ENCODE measurements at regions not wholly inside any gene's neighbourhood (a gene's known extent, or its start where the extent isn't known, plus 50 kb on each side); places are given as distances from the start of the nearest gene placed in this dataset.
"Not testable (repeated sequence)": the region's sequence is repeated elsewhere in the genome, so short reads cannot be mapped to it uniquely, and the experiment has no call there.

DNA sequence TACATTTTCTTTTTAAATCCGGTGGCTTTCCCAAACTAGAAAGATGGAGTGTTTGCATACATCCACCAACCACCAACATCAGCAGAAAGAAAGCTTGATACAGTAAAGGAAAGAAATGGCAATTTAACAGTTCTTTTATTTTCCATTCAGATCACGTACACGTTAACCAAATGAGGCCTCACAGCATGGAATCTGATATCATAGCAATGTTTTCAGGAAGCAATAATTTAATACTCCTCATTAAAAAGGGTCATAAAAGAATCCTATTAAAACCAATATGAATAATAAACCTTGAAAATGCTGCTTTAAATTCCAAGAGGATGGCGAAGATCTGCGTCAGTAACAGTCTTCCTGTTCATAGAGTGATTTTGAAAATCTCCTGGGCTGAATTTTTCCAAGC lies 1562.1 kb downstream of the KHDRBS2 start:
- ATAC-seq; BruUV-seq (replicated peaks); H3K9me3 ChIP-seq (ENCODE audit: control insufficient read depth, insufficient read depth, low read depth, low read length); H3K27ac ChIP-seq (ENCODE audit: low read length); DNase-seq (ENCODE audit: low read depth, low spot score); H3K27me3 ChIP-seq (ENCODE audit: control insufficient read depth, insufficient read depth, low read length); intact Hi-C loops (cut with micrococcal nuclease; ENCODE audit: unreplicated experiment); H3K4me1 ChIP-seq (ENCODE audit: control insufficient read depth, insufficient read depth, low read length); H3K36me3 ChIP-seq (ENCODE audit: control insufficient read depth, insufficient read depth, low read length); POLR2A ChIA-PET; CTCF ChIA-PET; in situ Hi-C loops (cut with HindIII; ENCODE audit: low pct_unique_long_range_greater_than_20kb, low sequenced_read_pairs); H3K4me3 ChIP-seq (ENCODE audit: low read depth in 2 of 2, low read length in 2 of 2): not testable (repeated sequence)

DNA sequence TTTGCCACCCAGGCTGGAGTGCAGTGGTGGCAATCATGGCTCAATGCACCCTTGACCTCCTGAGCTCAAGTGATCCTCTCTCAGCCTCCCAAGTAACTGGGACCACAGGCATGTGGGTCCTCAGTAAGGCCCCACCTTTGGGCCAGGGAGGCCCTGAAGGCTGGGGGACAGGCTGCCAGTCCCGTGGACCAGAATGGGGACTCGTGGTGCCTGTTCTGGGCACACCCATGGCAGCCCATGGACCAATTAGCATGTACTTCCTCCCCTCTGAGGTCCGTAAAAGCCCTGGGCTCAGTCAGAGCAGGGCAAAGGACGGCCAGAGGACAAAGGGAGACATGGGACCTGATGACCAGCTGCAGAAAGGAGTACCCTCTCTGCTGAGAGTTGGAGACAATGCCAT lies 1590.8 kb downstream of the KHDRBS2 start:
- POLR2A ChIA-PET: no interaction called here
- in situ Hi-C loops (cut with HindIII; ENCODE audit: low pct_unique_long_range_greater_than_20kb, low sequenced_read_pairs) (no loop called here), intact Hi-C loops (cut with micrococcal nuclease; ENCODE audit: unreplicated experiment) (no loop called here)
- Histone ChIP-seq H3K27ac (ENCODE audit: low read length) (no peak overlapping the region), H3K27me3 (ENCODE audit: control insufficient read depth, insufficient read depth, low read length) (no peaks in the 10 kb centered on the region), H3K36me3 (ENCODE audit: control insufficient read depth, insufficient read depth, low read length) (no peaks in the 10 kb centered on the region), H3K4me3 (ENCODE audit: low read depth in 2 of 2, low read length in 2 of 2) (no peak overlapping the region), H3K9me3 (ENCODE audit: control insufficient read depth, insufficient read depth, low read depth, low read length) (peaks cover 11% of the 10 kb centered on the region), H3K4me1 (ENCODE audit: control insufficient read depth, insufficient read depth, low read length) (no peaks in the 10 kb centered on the region)
- no peak for TF ChIP-seq POLR2AphosphoS5 (IDR thresholded peaks at IDR 0.05; ENCODE audit: low read depth, low read length)
- TF ChIP-seq CTCF (IDR thresholded peaks at IDR 0.05): no peak
- no peak for TF ChIP-seq SIN3A (IDR thresholded peaks at IDR 0.05; ENCODE audit: borderline replicate concordance, insufficient read depth, low read depth, low read length)
- TF ChIP-seq, protein P1, sequence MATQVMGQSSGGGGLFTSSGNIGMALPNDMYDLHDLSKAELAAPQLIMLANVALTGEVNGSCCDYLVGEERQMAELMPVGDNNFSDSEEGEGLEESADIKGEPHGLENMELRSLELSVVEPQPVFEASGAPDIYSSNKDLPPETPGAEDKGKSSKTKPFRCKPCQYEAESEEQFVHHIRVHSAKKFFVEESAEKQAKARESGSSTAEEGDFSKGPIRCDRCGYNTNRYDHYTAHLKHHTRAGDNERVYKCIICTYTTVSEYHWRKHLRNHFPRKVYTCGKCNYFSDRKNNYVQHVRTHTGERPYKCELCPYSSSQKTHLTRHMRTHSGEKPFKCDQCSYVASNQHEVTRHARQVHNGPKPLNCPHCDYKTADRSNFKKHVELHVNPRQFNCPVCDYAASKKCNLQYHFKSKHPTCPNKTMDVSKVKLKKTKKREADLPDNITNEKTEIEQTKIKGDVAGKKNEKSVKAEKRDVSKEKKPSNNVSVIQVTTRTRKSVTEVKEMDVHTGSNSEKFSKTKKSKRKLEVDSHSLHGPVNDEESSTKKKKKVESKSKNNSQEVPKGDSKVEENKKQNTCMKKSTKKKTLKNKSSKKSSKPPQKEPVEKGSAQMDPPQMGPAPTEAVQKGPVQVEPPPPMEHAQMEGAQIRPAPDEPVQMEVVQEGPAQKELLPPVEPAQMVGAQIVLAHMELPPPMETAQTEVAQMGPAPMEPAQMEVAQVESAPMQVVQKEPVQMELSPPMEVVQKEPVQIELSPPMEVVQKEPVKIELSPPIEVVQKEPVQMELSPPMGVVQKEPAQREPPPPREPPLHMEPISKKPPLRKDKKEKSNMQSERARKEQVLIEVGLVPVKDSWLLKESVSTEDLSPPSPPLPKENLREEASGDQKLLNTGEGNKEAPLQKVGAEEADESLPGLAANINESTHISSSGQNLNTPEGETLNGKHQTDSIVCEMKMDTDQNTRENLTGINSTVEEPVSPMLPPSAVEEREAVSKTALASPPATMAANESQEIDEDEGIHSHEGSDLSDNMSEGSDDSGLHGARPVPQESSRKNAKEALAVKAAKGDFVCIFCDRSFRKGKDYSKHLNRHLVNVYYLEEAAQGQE (IDR thresholded peaks at IDR 0.05; ENCODE audit: insufficient read depth in 1 of 2, low read depth in 2 of 2, low read length in 1 of 2): no peak
- TF ChIP-seq TCF7L2 (IDR thresholded peaks at IDR 0.05; ENCODE audit: low read depth, low read length): no peak
- DNase-seq (ENCODE audit: low read depth, low spot score) (no peak), ATAC-seq (no peak)
- BruUV-seq (replicated peaks): no TSS peak
- CTCF ChIA-PET: no interaction called here

DNA sequence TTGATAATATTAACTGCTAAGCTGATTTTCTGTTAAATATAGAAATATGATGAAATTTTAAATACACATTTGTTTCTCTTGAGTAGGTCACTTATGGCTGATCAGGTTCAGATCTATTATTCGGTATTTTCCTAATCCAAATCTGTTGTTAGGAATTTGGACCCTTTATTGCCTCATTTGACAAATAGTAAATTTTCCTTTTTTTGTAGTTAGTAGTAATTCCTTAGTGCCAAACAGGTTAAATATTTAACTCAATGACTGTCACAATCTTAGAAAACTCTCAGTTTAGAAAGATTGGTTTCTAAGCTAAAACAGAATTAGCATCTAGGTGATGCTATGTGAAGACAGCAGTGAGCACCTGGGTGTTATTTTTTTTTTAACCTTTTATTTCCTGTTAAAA lies 1598.9 kb downstream of the KHDRBS2 start:
- BruUV-seq (replicated peaks): no TSS peak
- Histone ChIP-seq H3K27me3 (ENCODE audit: control insufficient read depth, insufficient read depth, low read length) (no peaks in the 10 kb centered on the region), H3K36me3 (ENCODE audit: control insufficient read depth, insufficient read depth, low read length) (no peaks in the 10 kb centered on the region), H3K9me3 (ENCODE audit: control insufficient read depth, insufficient read depth, low read depth, low read length) (peaks cover under 1% of the 10 kb centered on the region; the same call in 1 of the 2 replicates), H3K4me3 (ENCODE audit: low read depth in 2 of 2, low read length in 2 of 2) (no peak overlapping the region), H3K27ac (ENCODE audit: low read length) (no peak overlapping the region), H3K4me1 (ENCODE audit: control insufficient read depth, insufficient read depth, low read length) (no peaks in the 10 kb centered on the region)
- ATAC-seq (no peak), DNase-seq (ENCODE audit: low read depth, low spot score) (no peak)
- CTCF ChIA-PET: no interaction called here
- in situ Hi-C loops (cut with HindIII; ENCODE audit: low pct_unique_long_range_greater_than_20kb, low sequenced_read_pairs): no loop called here
- POLR2A ChIA-PET: no interaction called here
- intact Hi-C loops (cut with micrococcal nuclease; ENCODE audit: unreplicated experiment): no loop called here
- TF ChIP-seq SIN3A (IDR thresholded peaks at IDR 0.05; ENCODE audit: borderline replicate concordance, insufficient read depth, low read depth, low read length): no peak
- TF ChIP-seq CTCF (IDR thresholded peaks at IDR 0.05): no peak
- TF ChIP-seq, protein P1 (IDR thresholded peaks at IDR 0.05; ENCODE audit: insufficient read depth in 1 of 2, low read depth in 2 of 2, low read length in 1 of 2): no peak
- no peak for TF ChIP-seq TCF7L2 (IDR thresholded peaks at IDR 0.05; ENCODE audit: low read depth, low read length)
- no peak for TF ChIP-seq POLR2AphosphoS5 (IDR thresholded peaks at IDR 0.05; ENCODE audit: low read depth, low read length)
